Stimulated activated CD4-positive, alpha-beta T cell treated with anti-CD3 and anti-CD28 coated beads, Interleukin-12 subunit alpha, Interleukin-12 subunit beta, amount 100 ng/mL, for 4 hours (primary cell): ENCODE measurements at regions not wholly inside any gene's neighbourhood (a gene's known extent, or its start where the extent isn't known, plus 50 kb on each side); places are given as distances from the start of the nearest gene placed in this dataset.

Source experiments
- DNase-seq: peaks from one replicate; pipeline ENCODE4 v3.0.0-alpha.2; 2020

DNA sequence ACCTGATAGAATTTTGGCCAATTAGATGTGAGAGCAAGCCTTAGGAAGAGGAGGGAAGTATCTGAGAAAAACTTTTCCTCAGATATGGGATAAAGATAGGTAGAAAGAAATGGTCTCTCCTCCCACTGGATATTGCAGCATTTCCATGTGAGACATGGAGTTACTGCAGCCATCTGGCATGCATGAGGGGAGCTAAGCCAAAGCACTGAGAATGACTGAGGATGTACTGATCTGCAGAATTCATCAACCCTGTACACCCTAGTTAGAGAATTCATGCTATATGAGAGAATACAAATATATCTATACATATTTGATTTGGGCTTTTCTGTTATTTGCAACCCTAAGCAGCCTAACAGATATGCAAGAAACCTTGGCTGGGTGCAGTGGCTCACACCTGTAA is 52.5 kb upstream of the RPL34 start:
- no peak for DNase-seq

DNA sequence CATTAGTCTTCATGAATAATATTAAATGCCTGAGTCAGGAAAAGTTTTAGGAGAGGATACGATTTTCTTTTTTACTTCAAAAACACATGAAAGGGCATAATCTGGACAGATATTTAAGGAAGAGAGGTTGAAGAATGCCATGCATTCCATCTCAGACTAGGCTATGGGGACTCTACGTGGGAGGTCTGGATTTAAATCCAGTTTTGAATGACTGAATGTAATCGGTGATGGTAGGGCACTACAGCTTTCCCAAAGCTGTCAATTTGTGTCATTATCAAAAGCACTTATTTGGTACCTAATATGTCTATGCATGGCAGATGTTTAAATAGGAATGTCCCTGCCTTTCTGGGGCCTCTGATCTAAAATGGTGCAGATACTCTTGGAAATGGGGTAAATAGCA is 59.3 kb upstream of the RPL34 start:
- DNase-seq, result no peak

DNA sequence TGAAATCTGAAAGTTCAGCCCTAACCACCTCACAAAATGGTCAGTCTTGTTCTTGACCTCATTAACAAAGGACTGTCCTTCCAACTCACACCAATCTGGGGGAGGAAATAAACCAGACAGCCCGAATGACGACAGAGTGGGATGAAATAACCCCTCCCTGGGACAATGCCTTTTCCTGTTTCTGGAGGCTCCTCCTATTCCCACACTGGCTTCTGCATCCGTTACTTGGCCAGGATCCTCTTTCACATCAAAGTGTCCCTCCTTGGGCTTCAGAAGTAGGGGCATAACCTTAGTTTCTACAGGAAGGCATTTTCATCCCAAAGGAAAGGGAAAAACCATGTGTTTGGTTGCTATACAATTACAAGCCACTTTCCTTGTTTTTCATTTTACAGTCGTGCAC is 59.8 kb upstream of the RPL34 start:
- DNase-seq, result no peak

DNA sequence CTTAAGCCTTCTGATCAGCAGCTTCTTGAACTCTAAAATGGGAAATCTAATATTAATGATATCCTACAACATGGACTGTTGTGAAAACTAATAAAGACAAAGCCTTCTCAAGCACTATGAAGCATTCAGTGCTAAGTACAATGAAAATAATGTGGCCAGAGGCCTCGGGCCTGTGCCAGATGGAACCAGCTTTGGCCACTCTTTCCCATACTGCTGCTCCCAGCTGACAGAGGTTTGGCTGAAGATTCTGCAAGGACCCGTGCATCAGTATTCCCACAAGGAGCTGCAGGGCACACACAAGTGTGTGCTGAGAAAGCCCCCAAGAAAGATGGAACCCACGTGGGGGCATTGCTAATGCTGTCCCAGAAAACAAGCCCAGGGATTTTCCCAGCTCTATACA is 60.5 kb upstream of the RPL34 start:
- no peak for DNase-seq

DNA sequence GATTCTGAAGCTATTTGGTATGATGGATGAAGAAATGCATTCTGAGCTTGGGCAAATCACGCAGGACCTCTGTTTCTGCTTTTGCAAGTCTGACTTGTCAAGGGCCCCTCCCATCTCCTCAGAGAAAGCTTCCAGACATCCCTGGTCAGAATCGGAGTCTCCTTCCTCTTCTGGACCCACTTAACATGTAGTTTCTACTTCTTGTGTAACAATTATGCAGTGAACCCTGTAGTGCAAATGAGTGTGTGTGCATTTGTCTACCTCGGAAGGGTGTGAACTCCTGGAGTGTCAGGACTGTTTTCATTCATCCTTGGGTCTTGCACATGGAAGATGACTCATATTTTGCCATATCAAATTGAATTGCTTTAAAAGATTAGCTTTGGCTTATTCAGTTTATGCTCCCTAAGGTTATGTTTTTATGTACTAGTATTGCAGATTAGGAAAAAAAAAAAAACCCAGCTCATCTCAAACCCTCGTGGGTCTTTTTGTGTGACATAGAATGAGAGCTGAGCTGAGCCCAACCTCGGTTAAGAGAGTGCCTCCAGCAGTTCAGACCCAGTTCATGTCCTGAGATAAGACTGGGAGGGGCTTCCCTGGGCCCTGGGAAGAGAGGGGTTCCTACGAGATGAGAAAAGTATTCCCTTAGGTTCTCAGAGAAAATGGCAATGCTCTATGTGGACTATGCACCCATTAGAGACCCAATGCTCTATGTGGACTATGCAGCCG is 61.1 kb upstream of the RPL34 start:
- no peak for DNase-seq

DNA sequence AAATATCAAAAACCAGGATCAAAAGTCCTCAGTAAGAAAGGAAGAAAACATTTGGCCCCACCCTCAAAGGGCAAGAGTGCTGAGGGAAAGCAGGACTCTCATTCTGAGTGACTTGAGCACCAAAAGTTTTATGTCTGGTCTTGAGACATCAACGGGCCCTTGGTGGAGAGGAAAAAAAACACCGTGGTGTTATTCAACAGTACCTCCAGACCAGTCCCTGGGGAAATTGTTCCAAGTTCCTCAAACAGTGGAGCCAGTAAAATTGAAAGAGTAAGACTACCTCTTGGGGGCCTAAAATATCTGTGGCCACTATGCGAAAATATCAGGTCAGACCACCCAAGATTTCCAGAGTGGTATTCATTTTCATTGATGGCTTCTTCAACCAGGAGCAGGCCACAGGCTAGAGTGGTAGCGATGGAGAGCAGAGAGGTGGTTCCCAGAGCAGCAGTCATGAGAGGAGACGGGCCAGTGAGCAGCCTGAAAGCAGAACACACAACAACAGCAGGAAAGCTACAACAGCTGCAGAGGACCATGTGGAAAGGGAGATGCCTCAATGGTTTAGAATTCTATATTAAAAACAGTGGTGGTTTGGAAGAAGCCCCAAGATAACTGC is 63.7 kb upstream of the RPL34 start:
- DNase-seq, result no peak

DNA sequence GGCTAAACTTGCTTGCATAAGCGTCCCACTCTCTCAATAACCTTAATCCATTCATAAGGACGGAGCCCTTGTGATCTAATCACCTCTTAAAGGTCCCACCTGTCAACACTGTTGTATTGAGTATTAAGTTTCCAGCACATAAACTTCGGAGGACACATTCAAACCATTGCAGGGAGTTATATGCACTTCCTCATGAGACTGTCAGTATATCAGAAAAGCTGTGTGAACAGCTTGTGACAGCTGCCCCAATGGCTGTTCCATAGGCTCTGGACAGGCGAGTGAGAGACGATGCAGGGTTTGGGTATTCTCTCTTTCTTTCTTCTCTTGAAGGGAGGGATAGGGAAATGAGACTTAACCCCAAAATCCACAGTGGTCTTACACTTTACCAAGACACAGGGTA is 64.2 kb upstream of the RPL34 start:
- DNase-seq, result no peak

DNA sequence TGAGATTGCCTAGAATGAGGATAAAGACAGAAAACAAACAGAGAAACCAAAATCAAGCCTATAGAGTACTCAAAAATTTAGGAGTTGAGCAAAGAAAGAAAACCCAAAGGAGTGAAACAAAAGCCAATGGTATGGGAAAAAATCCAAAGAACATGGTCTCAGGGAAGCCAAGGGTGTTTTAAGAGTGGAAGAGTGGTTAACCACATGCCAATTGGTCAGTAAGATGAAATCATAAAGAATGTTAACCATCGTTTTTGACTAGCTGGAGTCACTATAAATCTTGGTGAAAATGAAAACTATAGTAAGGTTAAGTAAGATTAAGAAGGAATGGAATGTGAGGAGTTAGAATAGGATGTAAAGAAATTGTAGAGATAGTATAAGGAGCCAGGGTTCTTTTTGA is 64.7 kb upstream of the RPL34 start:
- DNase-seq, result no peak

DNA sequence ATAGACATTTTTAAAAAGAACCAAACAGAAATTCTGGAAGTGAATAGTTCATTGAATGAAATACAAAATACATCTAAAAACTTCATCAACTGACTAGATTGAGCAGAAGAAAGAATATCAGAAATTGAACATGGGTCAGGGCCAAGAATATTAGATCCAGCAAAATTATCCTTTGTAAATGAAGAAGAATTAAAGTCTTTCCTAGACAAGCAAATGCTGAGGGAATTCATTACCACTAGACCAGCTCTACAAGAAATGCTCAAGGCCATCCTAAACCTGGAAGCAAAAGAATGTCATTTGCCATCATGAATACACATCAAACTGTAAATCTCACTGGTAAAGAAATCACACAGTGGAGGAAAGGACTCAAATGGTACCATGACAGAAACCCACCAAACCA is 72.7 kb upstream of the RPL34 start:
- no peak for DNase-seq

DNA sequence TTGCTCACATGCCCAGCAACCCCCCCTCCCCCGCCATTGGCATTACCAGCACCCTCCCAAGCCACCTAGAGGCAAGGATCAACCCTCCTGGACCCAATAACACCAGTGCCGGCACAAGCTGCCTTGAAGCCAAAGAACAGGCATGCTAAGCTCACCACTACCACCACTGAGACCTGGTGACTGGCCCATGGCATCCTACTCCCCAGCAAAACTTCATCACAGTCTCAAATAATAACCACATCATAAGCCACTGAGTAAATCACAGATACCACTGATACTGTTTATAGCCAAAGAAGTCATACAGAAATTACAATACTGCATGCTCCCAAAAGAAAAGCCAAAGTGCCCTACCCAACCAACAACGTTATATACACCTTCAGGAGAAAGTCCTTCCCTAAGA is 73.6 kb upstream of the RPL34 start:
- DNase-seq, result no peak

DNA sequence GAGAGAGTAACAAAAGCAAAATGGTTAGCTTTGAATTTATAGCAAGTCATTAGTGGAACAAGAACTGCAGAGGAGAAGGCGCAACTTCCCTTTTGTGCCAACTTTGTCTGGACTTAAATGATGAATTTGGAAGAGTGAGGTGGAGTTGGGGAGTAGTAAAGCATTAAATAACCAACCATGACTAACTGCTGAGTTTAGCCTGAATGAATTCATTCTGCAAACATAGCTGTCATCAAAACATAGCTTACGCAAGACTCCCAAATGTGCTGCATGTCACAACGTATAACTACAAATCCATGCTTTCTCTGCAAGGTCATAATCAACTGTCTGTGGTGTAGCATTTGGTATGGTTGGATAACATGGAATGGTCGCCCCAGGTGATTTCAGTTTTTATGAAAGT is 75.9 kb upstream of the RPL34 start:
- DNase-seq, result no peak

DNA sequence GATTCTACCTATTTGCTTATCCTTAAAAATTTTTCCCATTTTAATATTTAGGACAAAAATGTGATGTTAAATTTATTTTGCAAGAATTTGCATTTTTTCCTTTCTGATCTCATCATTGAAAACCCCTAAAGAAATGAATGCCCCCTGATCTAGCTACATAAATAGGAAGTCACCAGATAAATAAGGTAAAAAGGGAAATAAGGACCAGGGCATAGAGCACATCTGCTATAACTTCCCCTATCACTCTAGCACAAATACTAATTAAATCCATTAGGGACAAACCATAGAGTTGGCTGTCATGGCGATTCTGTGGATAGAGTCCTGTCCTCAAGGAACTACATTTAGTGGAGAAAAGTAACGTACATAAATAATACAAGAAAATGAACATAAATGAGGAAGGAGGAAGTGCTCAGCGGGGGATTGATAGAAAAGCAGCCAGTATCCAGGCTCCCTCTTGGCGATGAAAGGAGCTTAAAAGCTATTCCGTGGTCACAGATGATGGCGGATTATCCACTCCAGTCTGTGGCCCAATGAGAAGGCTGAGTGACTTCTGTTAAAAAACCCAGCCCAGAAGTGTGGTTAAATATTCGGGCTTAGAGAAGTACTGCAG is 76.9 kb upstream of the RPL34 start:
- no peak for DNase-seq

DNA sequence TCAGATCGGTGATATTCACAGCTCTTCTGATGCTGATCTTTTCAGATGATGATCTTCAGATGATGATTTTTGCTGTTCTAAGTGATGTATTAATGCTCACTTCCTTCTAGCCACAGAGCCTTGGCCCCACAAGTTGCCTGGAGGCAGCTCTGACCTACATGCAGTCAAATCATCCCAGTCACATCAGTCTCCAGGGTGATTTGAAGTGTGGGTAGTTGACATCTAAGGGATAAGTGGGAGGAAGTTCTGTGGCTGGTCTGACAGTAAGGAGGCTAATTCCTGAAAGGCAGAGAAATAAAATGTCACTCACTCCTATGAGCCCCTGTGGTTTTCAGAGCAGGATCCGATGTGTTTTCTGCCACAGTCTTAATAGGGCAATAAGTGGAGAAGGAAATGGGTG is 79.8 kb upstream of the RPL34 start:
- no peak for DNase-seq

DNA sequence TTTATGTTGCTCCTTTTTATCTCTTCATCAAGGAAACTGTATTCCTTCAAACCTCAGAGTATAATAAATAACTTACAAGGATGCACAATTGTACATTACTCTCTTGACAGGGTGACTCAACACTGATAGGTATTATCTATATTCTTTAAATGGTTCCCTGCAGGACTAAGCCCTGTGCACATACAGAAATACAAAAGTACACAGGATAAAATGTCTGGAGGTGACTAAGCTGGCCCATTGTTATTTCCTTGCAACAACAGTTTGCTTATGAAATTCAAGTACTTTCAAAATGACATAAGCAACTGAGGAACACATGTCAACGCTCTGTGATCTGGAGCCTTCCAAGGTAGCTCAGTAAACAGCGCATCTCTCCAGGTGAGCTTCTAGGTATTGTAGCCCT is 83.8 kb upstream of the RPL34 start:
- DNase-seq, result no peak

DNA sequence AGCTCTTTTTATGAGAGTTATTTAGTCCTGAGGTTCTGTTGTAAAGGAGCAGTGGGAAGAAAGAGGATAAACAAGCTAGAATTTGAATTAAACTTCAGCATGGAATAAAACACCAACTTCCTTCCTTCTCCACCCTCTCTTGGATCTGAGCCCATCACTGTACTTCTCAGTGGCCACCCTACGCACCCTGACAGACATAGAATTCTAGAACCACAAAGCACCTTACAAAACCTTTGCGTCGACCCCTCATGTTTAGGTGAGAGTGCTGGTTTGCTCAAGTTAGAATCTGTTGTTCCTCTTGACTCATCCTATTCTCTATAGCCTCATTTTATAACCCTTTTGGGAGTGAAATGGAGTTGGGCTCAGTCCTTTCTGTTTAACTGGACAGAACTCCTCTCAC is 84.6 kb upstream of the RPL34 start:
- no peak for DNase-seq

DNA sequence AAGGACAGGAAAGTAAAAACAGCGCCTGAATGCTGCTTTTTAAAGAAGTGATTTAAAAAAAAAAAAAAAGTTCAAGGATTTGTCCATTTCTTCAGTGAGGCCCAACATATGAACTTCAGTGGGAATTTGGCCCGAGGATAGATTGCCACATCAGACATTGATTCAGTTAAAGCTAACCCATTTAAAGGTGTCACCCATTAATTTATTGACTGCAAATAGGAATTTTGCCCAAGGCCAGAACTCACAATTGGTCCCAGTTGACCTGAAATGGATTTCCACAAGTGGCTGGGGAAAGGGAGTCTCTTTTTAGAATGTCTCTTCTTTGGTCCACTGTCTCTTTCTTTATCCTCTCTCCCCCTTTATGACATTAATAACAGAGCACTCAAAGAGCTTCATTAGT is 86.5 kb upstream of the RPL34 start:
- no peak for DNase-seq

DNA sequence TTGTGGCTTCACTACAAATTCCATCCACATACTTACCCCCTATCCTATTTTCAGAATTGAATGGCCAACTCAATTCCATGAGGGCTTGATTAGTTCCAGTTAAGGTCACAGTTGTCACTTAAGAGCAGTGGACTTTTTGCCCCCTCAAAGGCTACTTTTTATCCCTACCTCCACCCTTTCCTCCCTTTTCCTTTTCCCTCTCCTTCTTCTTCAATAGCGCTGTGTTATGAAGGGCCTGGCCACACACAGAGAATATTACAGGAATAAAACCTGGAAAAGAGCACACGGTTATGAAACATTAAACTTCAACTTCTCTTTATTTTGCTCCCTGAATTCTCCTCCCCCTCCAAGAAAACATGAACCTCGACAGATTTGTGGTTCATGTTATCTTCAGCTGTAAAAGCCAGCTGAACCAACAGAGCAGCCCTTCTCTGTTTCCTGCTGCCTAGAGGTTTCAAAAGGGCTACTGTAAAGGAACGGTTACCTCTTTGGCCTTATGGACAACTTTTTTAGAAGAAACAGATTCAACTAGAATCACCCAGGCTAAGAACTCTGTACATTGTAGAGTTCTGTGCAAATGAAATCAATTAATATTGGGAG is 87.0 kb upstream of the RPL34 start:
- no peak for DNase-seq

DNA sequence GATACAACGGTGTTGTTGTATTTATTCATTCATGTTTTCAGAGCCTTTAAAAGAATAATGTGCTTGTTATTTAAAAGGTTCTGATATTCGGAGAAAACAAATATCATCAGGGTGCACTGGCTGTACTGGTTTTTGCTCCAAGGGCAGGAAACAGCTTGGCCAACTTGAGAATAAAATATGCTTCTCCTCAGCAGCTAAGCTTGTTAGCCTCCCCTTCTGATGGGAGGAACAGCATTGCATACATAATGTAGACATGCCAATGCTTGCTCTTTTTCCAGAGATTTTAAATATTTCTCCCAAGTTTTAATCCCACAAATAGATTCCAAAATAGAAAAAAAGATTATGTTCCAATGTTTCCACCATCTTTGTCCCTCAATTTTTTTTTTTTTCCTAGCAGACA is 87.6 kb upstream of the RPL34 start:
- DNase-seq, result no peak

DNA sequence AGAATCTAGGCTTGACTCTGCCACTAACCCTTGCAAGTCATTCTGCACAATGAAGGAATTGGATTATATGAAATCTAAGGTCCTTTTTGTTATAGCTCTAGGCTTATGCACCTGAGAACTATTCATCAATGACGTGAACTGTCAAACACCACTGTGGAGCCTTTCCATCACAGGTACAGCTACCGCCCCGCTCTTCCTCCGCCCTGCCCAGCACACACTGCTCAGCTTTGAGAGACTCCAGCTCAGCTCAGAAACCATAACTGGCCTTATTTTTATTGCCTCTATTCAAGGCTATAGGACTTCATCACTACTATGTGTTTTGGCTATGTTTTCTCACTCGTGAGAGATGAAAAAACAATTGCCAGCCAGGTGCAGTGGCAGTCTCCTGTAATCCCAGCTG is 88.2 kb upstream of the RPL34 start:
- DNase-seq, result no peak

DNA sequence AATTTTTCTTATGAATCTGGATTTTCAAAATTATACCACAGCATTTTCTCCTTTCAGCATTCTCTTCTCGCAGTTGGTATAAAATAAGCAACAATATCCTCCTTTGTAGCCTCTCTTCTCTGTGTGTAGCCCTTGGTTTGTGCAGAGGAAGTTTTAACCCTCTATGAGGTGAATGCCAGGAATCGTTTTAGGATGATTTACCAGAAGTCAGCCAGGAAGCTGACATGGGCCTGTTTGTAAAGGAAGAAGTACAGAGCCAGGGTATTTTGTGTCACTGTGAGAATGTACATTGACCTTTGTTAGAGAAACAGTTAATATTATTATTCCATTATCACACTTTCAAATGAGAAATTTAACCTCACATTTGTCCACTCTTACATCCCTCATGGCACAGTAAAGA is 88.9 kb upstream of the RPL34 start:
- no peak for DNase-seq

DNA sequence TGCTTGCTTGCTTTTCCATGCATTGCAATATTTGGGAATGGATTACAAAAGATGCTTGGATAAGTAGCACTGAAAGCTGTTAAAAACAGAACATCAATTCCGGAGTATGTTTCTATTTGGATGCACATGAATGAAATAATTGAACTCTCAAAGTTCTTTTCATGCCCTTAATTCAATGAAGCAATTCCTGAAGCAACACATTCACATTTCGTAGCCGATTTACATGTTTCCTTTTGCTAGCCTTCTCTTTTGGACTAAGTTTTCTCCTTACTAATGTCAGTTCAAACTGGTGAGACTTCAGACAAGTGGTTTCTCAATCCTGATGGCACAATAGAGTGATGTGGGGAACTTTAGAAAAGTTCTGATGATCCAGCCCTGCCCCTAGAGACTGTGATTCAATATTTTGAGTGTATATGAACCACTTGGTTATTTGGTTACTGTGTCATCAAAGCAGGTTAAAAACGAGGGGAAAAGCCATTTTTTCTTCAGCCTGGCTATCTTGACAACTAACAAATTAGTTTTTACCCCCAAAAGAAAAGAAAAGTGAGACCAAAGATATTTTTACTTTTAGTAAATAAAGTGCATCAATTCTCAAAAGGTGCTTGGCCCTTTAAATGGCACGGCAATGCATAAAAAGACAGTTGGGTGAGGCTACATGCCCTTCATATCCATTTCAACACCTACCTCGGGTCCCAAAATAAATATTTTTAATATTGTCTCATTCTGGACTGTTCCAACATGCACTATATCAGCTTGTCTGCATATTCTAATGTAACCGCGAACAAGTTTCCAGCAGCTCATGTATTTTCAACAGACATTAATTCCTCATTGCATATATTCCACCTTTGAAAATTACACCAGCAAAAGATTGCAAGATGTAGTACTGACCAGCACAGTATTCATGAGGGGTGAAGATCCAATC is 90.1 kb upstream of the RPL34 start:
- no peak for DNase-seq

DNA sequence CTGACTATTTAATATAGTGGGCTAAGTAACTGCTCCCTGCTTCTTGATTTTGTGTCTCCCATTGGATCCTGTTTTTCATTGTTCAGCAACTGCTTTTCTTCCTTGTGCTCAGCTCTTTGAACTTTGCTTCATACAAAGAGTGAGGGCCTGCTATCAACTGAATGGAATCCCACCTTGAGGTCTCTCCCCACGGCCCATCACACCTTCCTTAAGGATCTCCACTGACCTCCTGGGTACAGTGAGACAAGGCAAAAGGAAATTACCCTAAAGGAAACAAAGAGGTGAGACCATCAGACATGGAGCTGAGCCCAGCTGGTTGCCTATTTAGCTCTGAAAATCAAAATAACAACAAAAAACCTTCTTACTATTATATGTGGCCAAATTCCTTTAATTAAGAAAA is 91.3 kb upstream of the RPL34 start:
- no peak for DNase-seq

DNA sequence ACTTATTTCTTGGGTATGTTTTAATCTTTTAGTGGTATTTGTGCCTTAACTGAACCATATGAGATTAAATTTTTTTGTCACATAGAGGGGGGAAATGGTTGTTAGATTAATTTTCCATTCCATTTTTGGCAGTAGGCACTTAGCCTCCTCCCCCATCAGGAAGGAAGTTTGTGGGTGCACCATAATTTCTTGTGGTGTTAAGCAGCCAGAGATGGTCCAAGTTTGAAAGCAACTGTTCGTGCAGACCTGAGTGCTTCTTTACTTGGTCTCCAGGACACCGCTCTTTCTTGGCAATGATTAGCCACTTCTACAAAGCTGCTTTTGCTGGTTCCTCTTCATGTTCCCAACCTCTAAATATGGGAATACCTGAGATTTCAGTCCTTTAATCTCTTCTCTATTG is 92.7 kb upstream of the RPL34 start:
- DNase-seq, result no peak
